ENCODE measurements at regions not wholly inside any gene's neighbourhood (a gene's known extent, or its start where the extent isn't known, plus 50 kb on each side); places are given as distances from the start of the nearest gene placed in this dataset.

DNA sequence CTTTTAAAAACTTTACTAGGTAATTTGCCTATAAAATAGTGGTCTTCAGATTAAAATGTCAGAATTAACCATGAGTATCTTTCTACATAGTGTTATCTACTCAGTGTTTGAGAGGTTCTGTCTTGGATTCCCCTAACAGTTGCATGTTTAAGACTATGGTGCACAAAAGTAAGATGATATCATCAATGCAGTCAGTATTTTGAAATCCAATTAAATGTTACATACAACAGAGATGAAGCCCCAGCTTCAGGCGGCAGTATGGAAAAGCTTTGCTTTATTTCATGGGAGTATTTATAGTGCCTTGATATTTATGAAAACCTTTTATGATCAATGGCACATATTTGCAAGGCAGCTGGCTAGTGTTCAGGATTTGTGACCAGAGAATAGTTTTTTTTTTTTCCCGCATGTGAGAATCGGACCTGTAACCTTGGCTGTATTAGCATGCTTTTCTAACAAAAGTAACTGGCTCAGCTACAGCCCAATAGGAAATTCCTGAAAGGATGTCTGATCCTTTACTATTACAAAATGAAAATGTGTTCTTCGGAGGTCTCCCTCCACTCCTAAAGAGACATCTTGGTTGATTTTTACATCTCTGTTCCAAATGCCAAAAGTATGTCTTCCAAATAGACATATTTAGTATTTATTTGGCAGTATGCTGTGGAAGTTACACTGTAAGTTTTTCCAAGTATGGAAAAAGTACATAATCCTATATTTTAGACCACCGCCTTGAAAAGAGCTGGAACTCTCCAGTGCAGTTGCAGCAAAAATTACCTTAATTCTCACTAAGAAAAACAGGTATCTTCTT, 319.3 kb upstream of the UBE2E3 start:
- TF ChIP-seq, protein P1, sequence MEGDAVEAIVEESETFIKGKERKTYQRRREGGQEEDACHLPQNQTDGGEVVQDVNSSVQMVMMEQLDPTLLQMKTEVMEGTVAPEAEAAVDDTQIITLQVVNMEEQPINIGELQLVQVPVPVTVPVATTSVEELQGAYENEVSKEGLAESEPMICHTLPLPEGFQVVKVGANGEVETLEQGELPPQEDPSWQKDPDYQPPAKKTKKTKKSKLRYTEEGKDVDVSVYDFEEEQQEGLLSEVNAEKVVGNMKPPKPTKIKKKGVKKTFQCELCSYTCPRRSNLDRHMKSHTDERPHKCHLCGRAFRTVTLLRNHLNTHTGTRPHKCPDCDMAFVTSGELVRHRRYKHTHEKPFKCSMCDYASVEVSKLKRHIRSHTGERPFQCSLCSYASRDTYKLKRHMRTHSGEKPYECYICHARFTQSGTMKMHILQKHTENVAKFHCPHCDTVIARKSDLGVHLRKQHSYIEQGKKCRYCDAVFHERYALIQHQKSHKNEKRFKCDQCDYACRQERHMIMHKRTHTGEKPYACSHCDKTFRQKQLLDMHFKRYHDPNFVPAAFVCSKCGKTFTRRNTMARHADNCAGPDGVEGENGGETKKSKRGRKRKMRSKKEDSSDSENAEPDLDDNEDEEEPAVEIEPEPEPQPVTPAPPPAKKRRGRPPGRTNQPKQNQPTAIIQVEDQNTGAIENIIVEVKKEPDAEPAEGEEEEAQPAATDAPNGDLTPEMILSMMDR (IDR thresholded peaks at IDR 0.05; ENCODE audit: poor library complexity, severe bottlenecking) = no peak
- TF ChIP-seq EZH2 (IDR thresholded peaks at IDR 0.05; ENCODE audit: borderline replicate concordance, insufficient read depth, low read length, poor library complexity, severe bottlenecking) (no peak), POLR2AphosphoS5 (IDR thresholded peaks at IDR 0.05) (no peak), EP300 (conservative IDR thresholded peaks at IDR 0.05; ENCODE audit: poor library complexity, severe bottlenecking) (no peak), TAF1 (IDR thresholded peaks at IDR 0.05; ENCODE audit: low read depth) (no peak), SMC3 (conservative IDR thresholded peaks at IDR 0.05; ENCODE audit: poor library complexity) (no peak)

Data from neural cell (in vitro differentiated cells).